NCI-H82 treated with DMSO at 0.1 percent for 48 hours (cell line): ENCODE measurements at regions not wholly inside any gene's neighbourhood (a gene's known extent, or its start where the extent isn't known, plus 50 kb on each side); places are given as distances from the start of the nearest gene placed in this dataset.

ENCODE experiments used
- DNase-seq: peaks from one replicate; lab custom pipeline; 2025; ENCODE audit not compliant: unreplicated experiment; lab: John Stamatoyannopoulos, UW

DNA sequence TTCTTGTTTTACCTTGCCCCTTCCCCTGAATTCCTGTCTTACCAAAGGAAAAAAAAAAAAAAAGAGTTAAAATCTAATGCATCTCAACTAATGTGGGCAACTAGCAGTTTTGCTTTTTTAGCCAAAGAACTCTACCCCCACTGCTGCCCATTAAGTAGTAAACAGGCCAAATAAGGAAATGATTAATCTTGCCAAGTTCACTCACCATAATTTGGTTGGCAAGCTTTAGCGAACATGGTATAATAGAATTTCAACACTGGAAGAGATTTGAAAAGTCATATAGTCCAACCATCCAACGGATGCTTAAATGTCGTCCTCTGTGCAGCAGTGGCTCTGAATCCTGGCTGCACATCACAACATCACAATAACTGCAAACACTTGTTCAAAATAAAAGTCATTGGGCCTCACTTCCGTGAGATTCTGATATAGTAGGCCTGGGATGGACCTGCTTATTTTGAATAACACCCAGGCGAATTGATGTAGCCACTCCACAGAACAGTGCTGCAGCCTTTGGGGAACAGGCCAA, 142.0 kb upstream of the UBE2E1 start:
- DNase-seq, result no peak

DNA sequence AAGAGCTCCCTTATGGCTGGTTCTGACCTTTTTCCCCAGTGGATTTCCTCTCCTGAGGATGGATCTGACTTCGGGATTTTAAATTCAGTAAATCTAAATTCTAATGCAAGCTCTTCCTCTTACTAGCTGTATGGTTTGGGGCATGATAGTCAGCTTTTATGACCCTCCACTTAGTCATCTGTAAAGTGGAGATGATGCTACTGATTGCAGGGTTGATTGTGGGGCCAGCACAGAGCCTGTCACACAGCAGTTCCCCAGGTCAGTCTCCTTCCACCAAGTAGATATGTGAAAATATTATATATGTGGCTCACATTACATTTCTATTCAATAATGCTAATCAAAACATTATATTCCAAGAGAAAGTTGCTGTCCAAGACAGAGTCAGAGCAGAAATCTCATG, 141.3 kb upstream of the UBE2E1 start:
- DNase-seq, result no peak

DNA sequence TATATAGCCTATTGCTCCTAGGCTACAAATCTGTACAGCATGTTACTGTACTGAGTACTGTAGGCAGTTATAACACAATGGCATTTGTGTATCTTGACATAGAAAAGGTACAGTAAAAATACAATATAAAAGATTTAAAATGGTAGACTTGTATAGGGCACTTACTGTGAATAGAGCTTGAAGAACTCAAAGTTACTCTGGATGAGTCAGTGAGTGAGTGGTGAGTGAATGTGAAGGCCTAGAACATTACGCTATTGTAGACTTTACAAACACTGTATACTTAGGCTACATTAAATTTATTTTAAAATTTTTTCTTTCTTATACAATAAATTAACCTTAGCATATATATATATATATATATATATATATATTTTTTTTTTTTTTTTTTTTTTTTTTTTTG, 140.0 kb upstream of the UBE2E1 start:
- no peak for DNase-seq

DNA sequence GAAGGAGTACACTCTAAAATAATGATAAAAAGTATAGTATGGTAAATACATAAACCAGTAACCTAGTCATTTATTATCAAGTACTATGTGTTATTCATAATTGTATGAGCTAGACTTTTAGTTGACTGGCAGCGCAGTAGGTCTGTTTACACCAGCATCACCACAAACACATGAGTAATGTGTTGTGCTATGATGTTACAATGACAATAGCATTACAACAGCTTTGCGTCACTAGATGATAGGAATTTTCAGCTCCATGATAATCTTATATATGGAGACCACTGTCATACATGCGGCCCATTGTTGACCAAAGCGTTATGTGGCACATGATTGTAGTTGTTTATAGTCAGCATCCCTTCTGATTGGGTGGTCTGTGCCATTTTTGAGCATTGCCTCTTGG, 138.9 kb upstream of the UBE2E1 start:
- DNase-seq, result no peak

DNA sequence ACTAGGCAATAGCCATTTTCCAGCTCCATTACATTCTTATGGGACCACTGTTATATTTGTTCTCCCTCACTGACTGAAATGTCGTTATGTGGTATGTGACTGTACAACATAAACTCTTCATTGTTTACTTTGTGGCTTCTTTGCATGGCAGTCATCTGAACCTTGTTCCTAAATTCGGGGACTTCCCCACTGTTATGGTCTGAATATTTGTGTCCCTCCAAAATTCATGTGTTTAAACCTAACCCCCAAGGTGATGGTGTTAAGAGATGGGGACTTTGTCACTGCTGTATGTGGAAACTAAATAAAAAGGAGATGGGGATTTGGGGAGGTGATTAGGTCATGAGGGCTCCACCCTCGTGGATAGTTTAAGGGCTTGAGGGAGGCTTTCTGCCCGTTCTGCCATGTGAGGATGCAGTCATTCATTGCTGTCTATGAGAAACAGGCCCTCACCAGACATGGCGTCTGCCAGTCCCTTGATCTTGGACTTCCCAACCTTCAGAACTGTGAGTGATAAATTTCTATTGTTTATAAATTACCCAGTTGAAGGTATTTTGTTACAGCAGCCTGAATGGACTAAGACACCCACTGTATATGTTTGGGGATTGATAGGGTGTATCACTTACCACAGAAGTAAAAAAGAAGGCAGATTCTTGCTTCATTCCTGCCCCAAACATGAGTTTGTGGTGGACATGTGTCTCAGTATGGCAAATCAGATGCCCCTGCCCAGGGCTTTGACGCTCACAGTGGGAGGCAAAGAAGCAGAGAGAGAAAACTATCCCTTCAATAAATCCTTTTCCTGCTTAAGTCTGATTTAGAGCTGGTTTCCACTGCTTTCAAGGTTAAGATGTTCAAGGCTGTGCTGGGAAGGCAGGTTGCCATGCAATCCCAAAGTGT, 138.0 kb upstream of the UBE2E1 start:
- DNase-seq, result no peak

DNA sequence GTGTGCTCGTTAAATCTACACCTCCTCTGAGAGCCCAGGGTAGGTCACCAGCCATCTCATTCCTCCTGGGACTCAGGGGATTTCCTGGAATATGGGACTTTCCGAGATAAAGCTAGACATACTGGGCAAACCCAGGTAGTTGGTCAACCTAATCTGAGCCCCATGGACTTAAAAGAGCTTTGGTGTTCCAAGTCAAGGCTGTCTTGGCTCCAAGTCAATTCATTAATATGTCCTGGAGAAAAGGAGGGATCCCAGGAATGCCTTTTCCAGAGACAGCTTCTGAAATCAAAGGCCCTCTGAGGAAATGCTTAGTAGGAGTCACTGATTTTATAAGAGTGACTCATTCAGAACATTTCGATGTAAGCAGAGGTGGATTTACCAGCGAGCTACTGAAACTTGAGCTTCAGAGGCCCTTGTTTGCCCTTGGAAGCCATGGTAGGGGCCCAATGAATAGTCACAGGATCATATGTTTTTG, 137.3 kb upstream of the UBE2E1 start:
- no peak for DNase-seq

DNA sequence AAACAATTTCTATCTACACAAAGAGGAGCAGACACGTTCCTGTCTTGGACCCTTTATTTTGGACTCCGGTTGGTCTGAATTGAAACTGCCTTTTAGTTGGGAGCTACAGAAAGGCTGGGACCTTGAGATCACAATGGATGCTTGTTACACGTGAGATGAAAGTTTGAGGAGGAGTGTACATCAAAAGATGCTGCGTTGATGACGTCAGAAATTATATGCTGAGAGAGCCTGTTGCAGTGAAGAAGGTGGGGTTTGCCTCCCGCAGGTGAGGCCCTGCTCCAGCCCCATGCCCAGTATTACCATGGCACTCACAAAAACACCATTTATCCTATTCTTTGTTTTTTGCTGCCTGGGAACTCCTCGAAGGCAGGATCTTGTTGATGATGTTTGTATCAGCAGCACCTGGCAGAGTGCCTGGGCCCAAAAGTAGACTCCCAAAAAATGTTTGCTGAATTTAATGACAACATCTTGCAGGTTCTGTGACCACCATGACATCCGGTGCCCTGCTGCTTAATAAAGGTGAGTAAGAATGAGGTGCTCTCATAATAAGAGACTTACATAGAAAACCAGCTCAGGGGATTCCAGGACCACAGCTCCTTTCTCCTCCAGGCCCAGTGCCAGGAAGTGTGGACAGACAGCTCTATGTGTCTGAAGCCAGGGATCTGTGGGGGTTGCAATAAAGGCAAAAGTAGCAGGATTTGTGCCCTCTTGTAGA, 136.1 kb upstream of the UBE2E1 start:
- no peak for DNase-seq

DNA sequence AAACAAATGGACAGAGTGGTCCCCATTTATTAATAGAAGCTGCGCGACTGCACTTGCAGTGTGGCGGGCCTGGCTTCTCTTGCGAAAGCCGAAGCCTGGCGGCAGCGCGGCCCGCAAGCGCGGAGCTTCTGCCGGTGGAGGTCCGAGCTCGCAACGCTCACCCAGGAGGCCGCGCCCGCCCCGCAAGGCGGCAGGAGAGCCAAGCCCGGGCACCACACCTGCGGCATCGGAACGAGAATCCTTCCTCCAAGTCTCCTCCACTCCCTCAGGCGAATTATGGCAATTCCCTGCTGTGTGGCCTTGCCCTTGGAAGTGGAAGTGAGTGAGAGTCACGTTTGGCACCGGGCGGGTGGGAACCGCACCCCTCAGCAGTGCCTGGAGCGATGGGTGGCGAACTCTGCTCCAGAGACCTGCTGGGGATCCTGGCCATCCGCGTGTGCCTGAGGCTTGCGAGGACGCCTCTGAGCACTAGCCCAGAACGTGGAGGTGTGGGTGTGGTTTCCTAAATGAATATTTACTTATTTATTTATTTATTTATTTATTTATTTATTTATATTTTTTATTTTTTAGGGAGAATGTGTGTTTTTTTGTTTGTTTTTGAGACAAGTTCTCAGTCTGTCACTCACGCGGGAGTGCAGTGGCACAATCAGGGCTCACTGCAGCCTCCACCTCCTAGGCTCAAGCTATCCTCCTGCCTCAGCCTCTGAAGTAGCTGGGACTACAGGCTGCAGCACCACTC, 133.7 kb upstream of the UBE2E1 start:
- DNase-seq, result no peak

DNA sequence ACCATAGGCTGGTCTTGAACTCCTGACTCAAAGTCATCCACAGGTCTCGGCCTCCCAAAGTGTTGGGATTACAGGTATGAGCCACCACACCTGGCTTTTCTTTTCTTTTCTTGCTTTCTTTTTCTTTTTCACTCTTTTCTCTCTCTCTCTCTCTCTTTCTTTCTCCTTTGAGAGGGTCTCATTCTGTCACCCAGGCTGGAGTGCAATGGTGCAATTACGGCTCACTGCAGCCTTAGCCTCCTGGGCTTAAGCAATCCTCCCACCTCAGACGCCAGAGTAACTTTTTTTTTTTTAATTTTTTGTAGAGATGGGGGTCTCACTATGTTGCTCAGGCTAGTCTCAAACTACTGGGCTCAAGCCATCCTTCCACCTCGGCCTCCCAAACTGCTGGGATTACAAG, 133.1 kb upstream of the UBE2E1 start:
- no peak for DNase-seq

DNA sequence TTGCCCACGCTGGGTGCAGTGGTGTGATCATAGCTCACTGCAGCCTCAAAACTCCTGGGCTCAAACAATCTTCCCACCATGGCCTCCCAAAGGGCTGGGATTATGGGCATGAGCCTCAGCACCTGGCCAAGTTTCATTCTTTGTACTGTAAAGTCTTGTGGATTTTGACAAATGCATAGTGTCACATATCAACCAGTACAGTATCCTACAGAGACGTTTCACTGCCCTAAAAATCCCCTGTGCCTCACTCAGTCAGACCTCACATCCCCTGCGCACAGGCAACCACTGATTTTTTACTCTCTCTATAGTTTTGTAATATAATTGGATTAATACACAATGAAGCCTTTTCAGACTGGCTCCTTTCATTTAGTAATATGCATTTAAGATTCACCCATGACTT, 130.7 kb upstream of the UBE2E1 start:
- DNase-seq, result no peak

DNA sequence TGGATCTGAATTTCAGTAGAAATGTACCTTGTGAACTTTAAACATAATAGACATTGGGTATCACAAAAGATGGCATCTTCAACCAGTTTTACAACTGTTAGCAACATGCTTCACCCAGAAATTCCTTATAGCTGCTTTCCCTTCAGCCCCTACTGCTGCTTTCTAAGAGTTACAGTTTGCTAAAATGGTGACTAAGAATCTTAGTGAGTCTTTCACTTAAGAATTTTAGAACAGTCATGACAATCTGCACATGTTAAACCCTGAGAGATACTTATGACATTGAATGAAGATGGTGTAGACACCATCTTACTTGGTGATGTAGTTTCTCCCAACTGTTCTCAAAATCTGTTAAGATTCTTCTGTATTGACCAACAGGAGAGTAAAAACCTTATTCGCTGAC, 129.7 kb upstream of the UBE2E1 start:
- no peak for DNase-seq

DNA sequence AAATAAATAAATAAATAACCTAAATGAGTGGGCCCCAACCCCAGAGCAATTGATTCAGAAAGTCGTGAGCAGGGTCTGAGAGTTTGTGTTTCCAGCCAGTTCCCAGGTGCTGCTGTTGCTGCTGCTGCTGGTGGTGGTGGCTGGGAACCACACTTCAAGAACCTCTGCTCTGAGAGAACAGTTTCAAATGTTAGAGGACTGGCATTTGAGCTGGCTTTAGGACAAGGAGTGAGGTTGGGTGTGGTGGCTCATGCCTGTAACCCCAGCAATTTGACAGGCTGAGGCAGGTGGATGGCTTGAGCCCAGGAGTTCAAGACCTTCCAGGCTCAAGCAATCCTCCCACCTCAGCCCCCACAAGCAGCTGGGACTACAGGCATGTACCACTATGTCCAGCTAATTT, 123.1 kb upstream of the UBE2E1 start:
- no peak for DNase-seq

DNA sequence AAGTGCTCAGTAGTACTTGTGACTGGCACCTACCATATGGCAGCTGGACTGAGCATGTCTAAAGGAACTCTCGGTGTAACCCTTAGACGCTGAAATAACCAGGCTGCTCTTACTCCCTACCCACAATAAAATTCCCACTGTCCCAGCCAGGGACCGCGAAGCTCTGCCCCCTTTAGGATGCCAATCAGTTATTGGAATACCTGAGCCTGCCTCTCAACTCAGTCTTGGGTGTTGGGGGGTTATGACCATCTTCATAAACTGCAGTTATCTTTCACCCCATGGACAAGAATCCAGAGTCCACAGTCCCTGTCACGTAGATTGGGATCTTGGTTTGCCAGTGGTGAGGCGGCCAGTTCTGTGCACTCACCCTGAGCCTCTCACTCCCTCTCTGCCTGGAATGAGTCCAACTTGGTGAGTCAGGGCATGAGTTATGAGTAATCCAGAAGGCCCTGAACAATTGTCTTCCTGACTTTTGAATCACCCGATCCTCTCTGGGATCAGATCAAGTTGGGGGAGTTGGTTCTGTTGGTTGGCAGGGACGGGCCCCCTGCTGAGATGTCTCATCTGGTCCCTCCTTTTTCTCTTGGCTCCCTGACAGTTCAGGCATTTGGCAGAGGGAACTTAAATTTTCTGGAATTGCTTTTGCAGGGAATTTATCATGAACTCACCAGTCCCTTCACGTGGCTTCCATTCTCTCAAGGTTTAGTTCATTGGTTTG, 120.1 kb upstream of the UBE2E1 start:
- no peak for DNase-seq

DNA sequence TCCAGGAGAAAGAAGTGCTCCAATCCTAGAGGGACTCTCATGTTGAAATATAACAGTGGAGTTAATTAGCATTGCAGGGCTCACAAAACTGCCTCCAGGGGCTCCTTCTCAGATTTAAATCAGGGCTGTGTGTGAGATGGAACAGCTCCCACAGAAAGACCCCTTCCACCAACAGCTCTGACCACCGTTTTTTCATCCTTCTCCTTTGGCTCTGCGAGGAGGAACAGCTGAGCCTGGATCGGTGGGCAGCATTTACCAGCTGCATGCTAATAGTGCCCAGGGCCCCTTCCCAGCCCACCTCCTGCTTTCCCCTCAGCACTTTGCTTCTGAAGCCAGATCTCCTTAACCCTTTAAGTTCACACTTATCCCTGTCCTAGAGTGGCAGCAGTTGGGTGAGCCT, 119.2 kb upstream of the UBE2E1 start:
- no peak for DNase-seq

DNA sequence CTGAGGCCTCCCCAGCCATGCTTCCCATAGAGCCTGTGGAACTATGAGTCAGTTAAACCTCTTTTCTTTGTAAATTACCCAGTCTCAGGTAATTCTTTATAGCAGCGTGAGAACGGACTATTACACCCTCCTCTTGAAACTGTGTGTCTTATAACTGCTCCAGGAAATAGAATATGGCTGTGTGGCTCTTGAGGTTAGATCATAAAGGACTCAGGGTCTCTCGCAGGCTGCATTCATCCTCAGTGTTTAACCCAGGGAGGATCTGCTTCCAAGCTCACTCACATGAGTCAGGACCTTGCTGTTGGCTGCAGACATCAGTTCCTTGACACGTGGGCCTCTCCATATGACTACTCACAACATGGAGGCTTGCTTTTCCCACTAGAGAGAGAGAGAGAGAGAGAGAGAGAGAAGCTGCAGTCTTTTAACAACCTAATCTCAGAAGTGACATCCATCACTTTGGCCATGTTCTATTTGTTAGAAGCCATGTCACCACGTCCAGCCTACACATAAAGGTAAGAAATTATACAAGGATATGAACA, 114.3 kb upstream of the UBE2E1 start:
- DNase-seq, result no peak

DNA sequence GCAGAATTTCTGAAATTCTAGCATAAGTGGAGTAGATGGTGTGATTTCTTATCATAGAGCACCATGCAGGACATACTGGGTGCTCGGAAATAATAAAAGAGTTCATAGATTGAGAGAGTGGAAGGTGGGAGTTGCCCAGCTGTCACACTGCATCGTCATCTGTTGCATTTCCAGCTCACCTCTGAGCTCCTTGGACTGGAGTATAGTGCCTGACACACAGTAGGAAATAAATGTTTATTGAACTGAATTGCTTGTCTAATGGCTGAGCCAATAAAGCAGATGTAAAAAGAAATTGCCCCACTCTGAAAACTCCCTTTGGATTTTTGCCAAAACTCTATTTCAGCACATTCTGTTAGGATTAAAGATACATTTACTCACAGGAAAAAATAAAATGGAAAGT, 108.9 kb upstream of the UBE2E1 start:
- peak; percentile 10 for DNase-seq

DNA sequence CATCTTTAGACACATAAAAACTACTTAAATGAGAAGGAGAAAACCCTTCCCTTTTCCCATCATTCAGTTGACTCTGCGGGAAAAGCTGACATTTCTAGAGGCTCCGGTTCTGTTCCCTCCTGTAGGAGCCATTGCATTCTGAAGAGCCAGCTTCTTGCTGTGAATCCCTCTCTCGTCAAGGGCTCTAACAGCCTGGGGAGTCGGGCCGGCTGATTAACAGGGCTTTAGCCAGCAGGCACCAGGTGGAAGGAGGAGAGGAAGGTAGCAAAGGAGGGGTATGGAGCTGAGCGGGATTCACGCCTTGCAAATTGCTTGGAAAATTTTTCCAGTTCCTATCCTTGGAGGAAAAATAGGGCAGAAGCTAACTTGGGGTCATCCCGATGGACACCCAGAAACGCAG, 108.3 kb upstream of the UBE2E1 start:
- DNase-seq, result peak; percentile 63

DNA sequence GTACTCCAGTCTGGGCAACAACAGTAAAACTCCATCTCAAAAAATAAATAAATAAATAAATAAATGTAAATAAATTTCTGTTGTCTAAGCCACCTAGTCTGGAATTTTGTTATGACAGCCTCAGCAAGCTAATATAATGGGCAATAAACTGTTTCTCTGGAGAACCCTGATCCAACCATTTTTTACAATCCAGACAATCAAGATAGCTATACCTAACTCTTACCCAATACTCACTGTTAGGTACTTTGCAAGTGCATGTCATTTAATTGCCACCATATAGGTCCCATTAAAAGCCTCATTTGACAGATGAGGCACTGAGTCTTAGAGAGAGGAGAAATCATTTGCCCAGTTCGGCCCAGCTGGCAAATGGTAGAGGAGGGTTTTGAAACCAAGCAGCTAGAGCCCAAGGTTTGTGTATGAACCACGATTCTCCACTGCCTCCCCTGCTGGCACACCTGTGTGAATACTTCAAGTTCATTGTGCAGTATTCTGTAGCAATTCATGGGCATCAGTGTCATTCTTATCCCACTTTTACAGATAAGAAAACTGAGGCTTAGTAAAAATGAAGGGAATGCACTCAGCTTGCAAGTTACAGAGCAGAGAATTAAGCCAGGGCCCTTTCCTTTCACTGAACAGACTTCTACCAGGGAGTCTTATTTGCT, 107.0 kb upstream of the UBE2E1 start:
- no peak for DNase-seq

DNA sequence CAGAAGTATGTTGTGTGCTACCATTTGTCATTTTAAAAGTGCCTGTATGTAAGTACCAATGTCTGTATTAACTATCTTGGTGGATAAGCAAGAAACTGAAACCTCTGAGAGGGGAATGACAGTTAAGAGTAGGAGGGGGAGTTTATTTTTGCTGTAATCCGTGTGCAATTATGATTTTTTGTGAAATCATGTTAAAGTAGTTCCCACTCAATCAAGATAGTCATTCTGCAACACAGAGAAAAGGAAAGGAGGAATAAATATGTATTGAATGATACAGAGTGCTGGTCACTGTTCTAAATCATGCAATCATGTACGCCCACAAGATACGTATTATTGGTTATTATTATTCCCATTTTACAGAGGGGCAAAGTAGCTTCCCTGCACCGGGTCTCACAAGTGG, 105.1 kb upstream of the UBE2E1 start:
- DNase-seq, result no peak
